Neural progenitor cell (in vitro differentiated cells): ENCODE measurements at regions not wholly inside any gene's neighbourhood (a gene's known extent, or its start where the extent isn't known, plus 50 kb on each side); places are given as distances from the start of the nearest gene placed in this dataset.

Source experiments
- DNase-seq: peaks from one replicate; pipeline ENCODE4 v3.0.0-alpha.2; 2016; ENCODE audit warnings: low spot score
- H2AFZ ChIP-seq: fragments of 200-600 bp; sonication (generic); replicated peaks from 2 replicates; pipeline ENCODE4 v1.6.1; 2016; ENCODE audit warnings: antibody characterized with exemption
- H3F3A ChIP-seq: fragments of 200-600 bp; sonication (generic); 2 replicates; pipeline ENCODE4 v1.6.1; 2016; ENCODE audit warnings: antibody characterized with exemption, low read depth
- H3K27ac ChIP-seq: fragments of 200-600 bp; sonication (generic); 2 replicates; pipeline ENCODE4 v1.5.1; 2016; ENCODE audit warnings: mild to moderate bottlenecking
- H3K27me3 ChIP-seq: fragments of 200-600 bp; sonication (generic); 2 replicates; pipeline ENCODE4 v1.6.1; 2016; ENCODE audit warnings: mild to moderate bottlenecking, moderate library complexity
- H3K36me3 ChIP-seq: fragments of 200-600 bp; sonication (generic); 2 replicates; pipeline ENCODE4 v1.5.1; 2016
- H3K4me1 ChIP-seq: fragments of 200-600 bp; sonication (generic); 2 replicates; pipeline ENCODE4 v1.6.1; 2016; ENCODE audit warnings: mixed run types
- H3K4me2 ChIP-seq: fragments of 200-600 bp; sonication (generic); 2 replicates; pipeline ENCODE4 v1.6.1; 2016
- H3K4me3 ChIP-seq: fragments of 200-600 bp; sonication (generic); 2 replicates; pipeline ENCODE4 v1.5.1; 2016
- H3K79me2 ChIP-seq: fragments of 200-600 bp; sonication (generic); 2 replicates; pipeline ENCODE4 v1.6.1; 2016; ENCODE audit warnings: low read depth
- H3K9ac ChIP-seq: fragments of 200-600 bp; sonication (generic); 2 replicates; pipeline ENCODE4 v1.6.1; 2016
- H3K9me3 ChIP-seq: fragments of 200-600 bp; sonication (generic); 2 replicates; pipeline ENCODE4 v1.5.1; 2016; ENCODE audit warnings: low read depth
- H4K20me1 ChIP-seq: fragments of 200-600 bp; sonication (generic); 2 replicates; pipeline ENCODE4 v1.6.1; 2016; ENCODE audit warnings: low read depth
- H3K27ac Mint-ChIP-seq: 3 replicates; pipeline ENCODE4 v1.8.0; 2021; ENCODE audit warnings: mixed read lengths
- H3K27me3 Mint-ChIP-seq: 2 replicates; pipeline ENCODE4 v1.8.0; 2022; ENCODE audit warnings: low read depth, mild to moderate bottlenecking, inconsistent platforms, moderate library complexity, mixed read lengths; ENCODE audit not compliant: insufficient read depth
- H3K36me3 Mint-ChIP-seq: 3 replicates; pipeline ENCODE4 v1.8.0; 2021; ENCODE audit warnings: mixed read lengths
- H3K4me1 Mint-ChIP-seq: 3 replicates; pipeline ENCODE4 v1.8.0; 2021; ENCODE audit warnings: mixed read lengths
- H3K4me3 Mint-ChIP-seq: 3 replicates; pipeline ENCODE4 v1.8.0; 2021; ENCODE audit warnings: mild to moderate bottlenecking, moderate library complexity, mixed read lengths
- H3K9me3 Mint-ChIP-seq: 3 replicates; pipeline ENCODE4 v1.8.0; 2020; ENCODE audit warnings: mixed read lengths
- EZH2 ChIP-seq: fragments of 200-600 bp; sonication (generic); IDR thresholded peaks from 2 replicates; pipeline ENCODE4 v1.6.1; 2017; ENCODE audit warnings: antibody characterized with exemption, mild to moderate bottlenecking, moderate library complexity
- EZH2phosphoT487 ChIP-seq: fragments of 200-600 bp; sonication (generic); IDR thresholded peaks from 2 replicates; pipeline ENCODE4 v1.6.1; 2017; ENCODE audit warnings: antibody characterized with exemption
- TF ChIP-seq, protein P1 (sequence below): fragments of 200-600 bp; sonication (generic); IDR thresholded peaks from 2 replicates; pipeline ENCODE4 v1.5.1; 2017; ENCODE audit warnings: antibody characterized with exemption, mild to moderate bottlenecking

DNA sequence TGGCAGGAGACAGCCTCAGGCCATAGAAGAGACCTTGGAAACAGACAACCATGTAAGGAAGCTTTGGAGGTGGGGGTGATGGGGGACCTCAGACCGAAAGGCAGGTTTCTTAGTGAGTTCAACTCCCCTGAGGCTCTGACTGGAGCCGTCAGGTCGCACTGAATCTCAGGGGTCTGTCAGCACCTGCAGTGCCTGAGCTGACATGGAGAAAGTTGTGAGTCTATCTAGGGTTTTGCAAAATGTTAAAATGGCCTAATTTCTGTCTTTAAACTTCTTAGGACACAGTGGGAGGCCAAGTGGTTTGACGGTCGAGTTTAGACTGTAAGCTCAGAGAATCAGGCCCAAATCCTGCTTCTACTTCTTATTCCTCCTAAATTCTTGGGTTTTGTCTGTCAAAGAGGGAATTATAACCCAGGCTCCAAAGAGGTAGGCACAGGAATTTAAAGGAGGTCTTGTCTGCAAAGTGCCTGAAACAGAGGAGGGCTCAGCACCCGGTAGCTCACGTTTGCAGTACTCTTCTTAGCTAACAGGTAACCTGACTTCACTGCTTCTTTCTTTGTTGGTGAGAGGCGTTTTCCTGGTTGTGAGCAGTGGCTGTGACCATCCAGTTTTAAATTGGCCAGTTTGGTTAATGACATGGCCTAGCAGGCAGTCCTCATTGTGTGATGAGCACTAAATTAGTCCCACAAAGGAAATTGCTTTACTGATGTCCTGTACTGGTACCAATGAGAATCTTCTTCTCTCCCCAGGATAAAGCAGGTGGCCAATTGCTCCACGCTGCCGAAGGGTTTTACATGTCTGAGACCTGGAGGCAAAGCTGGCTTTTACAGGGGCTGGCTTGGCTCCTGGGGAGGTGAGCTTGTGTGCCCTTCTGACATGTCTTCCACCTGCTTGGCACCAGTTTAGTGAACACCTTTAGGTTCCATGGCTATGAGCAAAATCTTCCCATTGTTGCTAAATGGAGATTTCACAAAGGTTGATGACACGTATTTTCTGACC lies 95.7 kb downstream of the MYCN start:
- Histone ChIP-seq H2AFZ (no peak overlapping the region), H4K20me1 (peaks cover 4% of the 10 kb centered on the region), H3K79me2 (no peaks in the 10 kb centered on the region), H3K27me3 (no peaks in the 10 kb centered on the region), H3K36me3 (no peaks in the 10 kb centered on the region), H3K4me2 (peak overlapping the region; percentile 40), H3K9ac (no peak overlapping the region), H3K4me1 (peaks cover 45% of the 10 kb centered on the region), H3K27ac (no peak overlapping the region), H3K9me3 (no peaks in the 10 kb centered on the region), H3K4me3 (no peak overlapping the region), H3F3A (peaks cover 27% of the 10 kb centered on the region)
- no peaks in the 10 kb centered on the region for H3K36me3 Mint-ChIP-seq
- H3K4me3 Mint-ChIP-seq: no peak overlapping the region
- TF ChIP-seq EZH2phosphoT487 (no peak), EZH2 (no peak)
- TF ChIP-seq, protein P1, sequence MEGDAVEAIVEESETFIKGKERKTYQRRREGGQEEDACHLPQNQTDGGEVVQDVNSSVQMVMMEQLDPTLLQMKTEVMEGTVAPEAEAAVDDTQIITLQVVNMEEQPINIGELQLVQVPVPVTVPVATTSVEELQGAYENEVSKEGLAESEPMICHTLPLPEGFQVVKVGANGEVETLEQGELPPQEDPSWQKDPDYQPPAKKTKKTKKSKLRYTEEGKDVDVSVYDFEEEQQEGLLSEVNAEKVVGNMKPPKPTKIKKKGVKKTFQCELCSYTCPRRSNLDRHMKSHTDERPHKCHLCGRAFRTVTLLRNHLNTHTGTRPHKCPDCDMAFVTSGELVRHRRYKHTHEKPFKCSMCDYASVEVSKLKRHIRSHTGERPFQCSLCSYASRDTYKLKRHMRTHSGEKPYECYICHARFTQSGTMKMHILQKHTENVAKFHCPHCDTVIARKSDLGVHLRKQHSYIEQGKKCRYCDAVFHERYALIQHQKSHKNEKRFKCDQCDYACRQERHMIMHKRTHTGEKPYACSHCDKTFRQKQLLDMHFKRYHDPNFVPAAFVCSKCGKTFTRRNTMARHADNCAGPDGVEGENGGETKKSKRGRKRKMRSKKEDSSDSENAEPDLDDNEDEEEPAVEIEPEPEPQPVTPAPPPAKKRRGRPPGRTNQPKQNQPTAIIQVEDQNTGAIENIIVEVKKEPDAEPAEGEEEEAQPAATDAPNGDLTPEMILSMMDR: no peak
- DNase-seq: no peak
- H3K27me3 Mint-ChIP-seq: peaks cover 31% of the 10 kb centered on the region
- H3K4me1 Mint-ChIP-seq: peaks cover 81% of the 10 kb centered on the region
- peak overlapping the region; percentile 84 for H3K27ac Mint-ChIP-seq
- no peaks in the 10 kb centered on the region for H3K9me3 Mint-ChIP-seq

DNA sequence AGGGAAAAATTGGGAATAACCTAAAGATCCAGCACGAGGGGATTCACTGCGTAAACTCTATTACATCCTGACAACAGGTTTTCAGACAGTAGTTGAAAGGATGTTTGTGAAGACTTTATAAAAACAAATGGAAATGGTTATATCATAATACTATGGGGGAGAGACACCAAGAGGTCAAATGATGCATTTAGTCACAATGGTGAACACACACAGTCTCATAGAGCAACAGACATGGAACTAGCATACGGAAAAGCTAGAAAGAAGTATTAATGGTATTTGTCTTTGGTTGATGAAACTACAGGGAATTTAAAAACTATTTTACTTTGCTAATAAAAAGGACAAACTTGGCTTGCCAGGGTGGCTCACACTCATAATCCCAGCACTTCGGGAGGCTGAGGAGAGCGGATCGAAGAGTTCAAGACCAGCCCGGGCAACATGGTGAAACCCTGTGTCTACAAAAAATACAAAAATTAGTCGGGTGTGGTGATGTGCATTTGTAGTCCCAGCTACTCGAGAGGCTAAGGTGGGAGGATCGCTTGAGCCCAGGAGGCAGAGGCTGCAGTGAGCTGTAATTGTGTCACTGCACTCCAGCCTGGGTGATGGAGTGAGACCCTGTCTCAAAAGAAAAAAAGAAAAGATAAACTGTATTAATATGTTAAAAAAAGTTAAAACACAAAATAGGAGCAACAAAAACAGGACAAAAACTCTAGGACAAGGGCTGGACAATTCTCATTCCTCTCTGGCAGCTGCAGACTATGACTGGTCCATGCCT lies 94.8 kb downstream of the MYCN start:
- Histone ChIP-seq H3F3A (peaks cover 36% of the 10 kb centered on the region), H3K27me3 (no peaks in the 10 kb centered on the region), H3K4me3 (no peak overlapping the region), H3K9ac (no peak overlapping the region), H3K36me3 (no peaks in the 10 kb centered on the region), H4K20me1 (peaks cover 11% of the 10 kb centered on the region), H3K9me3 (no peaks in the 10 kb centered on the region), H3K27ac (no peak overlapping the region), H2AFZ (no peak overlapping the region), H3K4me2 (no peak overlapping the region), H3K79me2 (no peaks in the 10 kb centered on the region), H3K4me1 (peaks cover 52% of the 10 kb centered on the region)
- no peaks in the 10 kb centered on the region for H3K36me3 Mint-ChIP-seq
- no peak overlapping the region for H3K4me3 Mint-ChIP-seq
- no peak for TF ChIP-seq EZH2
- TF ChIP-seq, protein P1: no peak
- TF ChIP-seq EZH2phosphoT487: no peak
- H3K27ac Mint-ChIP-seq: peak overlapping the region; percentile 84
- H3K27me3 Mint-ChIP-seq: peaks cover 28% of the 10 kb centered on the region
- H3K4me1 Mint-ChIP-seq: peaks cover 82% of the 10 kb centered on the region
- no peak for DNase-seq
- H3K9me3 Mint-ChIP-seq: no peaks in the 10 kb centered on the region

DNA sequence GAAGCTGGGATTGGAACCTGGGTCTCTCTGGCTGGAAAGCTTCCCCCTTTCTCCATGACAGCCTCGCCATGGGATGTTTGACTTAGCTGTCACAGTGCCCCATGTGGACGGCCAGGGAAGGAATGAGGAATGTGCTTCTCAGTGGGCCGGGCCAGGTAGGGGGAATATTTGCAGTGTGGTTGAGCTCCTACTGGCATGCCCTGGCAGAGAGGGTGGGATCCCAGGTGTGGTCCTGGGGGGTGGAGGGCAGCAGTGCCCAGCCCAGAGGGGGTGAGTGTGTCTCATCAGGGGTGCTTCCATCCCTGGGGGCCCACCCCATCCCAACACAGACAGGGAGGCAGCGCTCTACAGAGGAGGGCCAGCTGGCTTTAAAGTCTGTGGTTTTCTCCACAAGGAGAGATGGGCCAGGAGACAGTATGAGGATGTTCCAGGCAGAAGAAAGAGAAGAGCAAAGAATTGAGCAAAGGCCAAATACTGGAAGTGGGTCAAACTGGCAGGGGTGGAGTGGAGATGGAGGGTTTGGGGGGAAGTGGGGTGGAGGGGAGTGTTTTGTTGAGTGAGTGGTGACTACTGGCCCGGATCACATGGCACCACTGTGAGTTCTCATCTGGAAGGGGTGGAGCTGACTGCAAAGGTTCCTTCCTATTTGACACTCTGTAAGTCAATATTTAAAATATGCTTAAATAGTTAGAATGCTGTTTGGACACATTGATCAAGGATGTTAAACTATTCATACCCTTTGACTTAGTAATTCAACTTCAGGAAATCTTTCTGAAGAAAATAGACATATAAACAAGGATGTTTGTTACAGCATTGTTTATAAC lies 94.0 kb downstream of the MYCN start:
- peak; percentile 65 for DNase-seq

More for the DNA sequence above, 94.0 kb downstream of the MYCN start:
- no peaks in the 10 kb centered on the region for H3K9me3 ChIP-seq
- peaks cover 15% of the 10 kb centered on the region for H4K20me1 ChIP-seq
- no peak overlapping the region for H3K4me3 ChIP-seq
- Mint-ChIP-seq H3K9me3 (no peaks in the 10 kb centered on the region), H3K27ac (no peak overlapping the region), H3K36me3 (no peaks in the 10 kb centered on the region), H3K27me3 (peaks cover 31% of the 10 kb centered on the region), H3K4me1 (peaks cover 80% of the 10 kb centered on the region), H3K4me3 (peak overlapping the region; percentile 46)
- peaks cover 42% of the 10 kb centered on the region for H3F3A ChIP-seq
- TF ChIP-seq, protein P1: peak; percentile 62
- no peak for TF ChIP-seq EZH2
- TF ChIP-seq EZH2phosphoT487: no peak
- no peaks in the 10 kb centered on the region for H3K79me2 ChIP-seq
- H2AFZ ChIP-seq: no peak overlapping the region
- H3K4me1 ChIP-seq: peaks cover 60% of the 10 kb centered on the region
- H3K27me3 ChIP-seq: no peaks in the 10 kb centered on the region
- no peak overlapping the region for H3K9ac ChIP-seq
- no peak overlapping the region for H3K4me2 ChIP-seq
- no peak overlapping the region for H3K27ac ChIP-seq
- no peaks in the 10 kb centered on the region for H3K36me3 ChIP-seq
